MM.1S (cell line): ENCODE measurements at regions not wholly inside any gene's neighbourhood (a gene's known extent, or its start where the extent isn't known, plus 50 kb on each side); places are given as distances from the start of the nearest gene placed in this dataset.

ENCODE experiments used
- DNase-seq: peaks from one replicate; pipeline ENCODE4 v3.0.0-alpha.2; 2015
- H2AFZ ChIP-seq: fragments of 300-600 bp; sonication (generic); 2 replicates; pipeline ENCODE4 v1.6.0; 2016; ENCODE audit warnings: antibody characterized with exemption, low read length
- H3F3A ChIP-seq: fragments of 300-600 bp; sonication (generic); 2 replicates; pipeline ENCODE4 v1.6.1; 2016; ENCODE audit warnings: mild to moderate bottlenecking, antibody characterized with exemption, low read length, moderate library complexity, mixed read lengths; ENCODE audit not compliant: insufficient read depth
- H3K27ac ChIP-seq: fragments of 300-600 bp; sonication (generic); 2 replicates; pipeline ENCODE4 v1.5.1; 2016; ENCODE audit warnings: mild to moderate bottlenecking, low read length
- H3K27me3 ChIP-seq: fragments of 300-600 bp; sonication (generic); replicated peaks from 2 replicates; pipeline ENCODE4 v1.6.0; 2016; ENCODE audit warnings: low read length; ENCODE audit not compliant: insufficient read depth
- H3K36me3 ChIP-seq: fragments of 300-600 bp; sonication (generic); replicated peaks from 2 replicates; pipeline ENCODE4 v1.6.1; 2016; ENCODE audit warnings: mild to moderate bottlenecking, low read length, mixed read lengths; ENCODE audit not compliant: insufficient read depth
- H3K4me1 ChIP-seq: fragments of 300-600 bp; sonication (generic); 2 replicates; pipeline ENCODE4 v1.6.1; 2016; ENCODE audit warnings: low read length, mixed read lengths
- H3K4me2 ChIP-seq: fragments of 300-600 bp; sonication (generic); 2 replicates; pipeline ENCODE4 v1.6.0; 2016; ENCODE audit warnings: low read depth, low read length
- H3K4me3 ChIP-seq: fragments of 300-600 bp; sonication (generic); 2 replicates; pipeline ENCODE4 v1.5.1; 2016; ENCODE audit warnings: low read length, mixed read lengths
- H3K79me2 ChIP-seq: fragments of 300-600 bp; sonication (generic); 2 replicates; pipeline ENCODE4 v1.6.1; 2016; ENCODE audit warnings: mixed run types, low read length, mixed read lengths
- H3K9ac ChIP-seq: fragments of 300-600 bp; sonication (generic); 2 replicates; pipeline ENCODE4 v1.6.1; 2016; ENCODE audit warnings: low read length, mixed read lengths
- H3K9me2 ChIP-seq: fragments of 300-600 bp; sonication (generic); replicated peaks from 2 replicates; pipeline ENCODE4 v1.6.1; 2016; ENCODE audit warnings: mild to moderate bottlenecking, low read length, mixed read lengths; ENCODE audit not compliant: insufficient read depth
- H3K9me3 ChIP-seq: fragments of 300-600 bp; sonication (generic); replicated peaks from 2 replicates; pipeline ENCODE4 v1.6.1; 2016; ENCODE audit warnings: mild to moderate bottlenecking, low read length, mixed read lengths; ENCODE audit not compliant: insufficient read depth
- H4K20me1 ChIP-seq: fragments of 300-600 bp; sonication (generic); 2 replicates; pipeline ENCODE4 v1.6.1; 2016; ENCODE audit warnings: mild to moderate bottlenecking, low read length, moderate library complexity, mixed read lengths; ENCODE audit not compliant: insufficient read depth
- EZH2 ChIP-seq: fragments of 300-600 bp; sonication (generic); optimal IDR thresholded peaks from 2 replicates; pipeline ENCODE3; 2017; ENCODE audit warnings: low read depth, mild to moderate bottlenecking, antibody characterized with exemption, low read length, mixed read lengths
- EZH2phosphoT487 ChIP-seq: fragments of 300-600 bp; sonication (generic); IDR thresholded peaks from 2 replicates; pipeline ENCODE4 v1.6.1; 2018; ENCODE audit warnings: antibody characterized with exemption, low read length
- TF ChIP-seq, protein P1 (sequence below): fragments of 300-600 bp; sonication (generic); IDR thresholded peaks from 2 replicates; pipeline ENCODE4 v1.5.1; 2016; ENCODE audit warnings: antibody characterized with exemption, low read length, mixed read lengths

DNA sequence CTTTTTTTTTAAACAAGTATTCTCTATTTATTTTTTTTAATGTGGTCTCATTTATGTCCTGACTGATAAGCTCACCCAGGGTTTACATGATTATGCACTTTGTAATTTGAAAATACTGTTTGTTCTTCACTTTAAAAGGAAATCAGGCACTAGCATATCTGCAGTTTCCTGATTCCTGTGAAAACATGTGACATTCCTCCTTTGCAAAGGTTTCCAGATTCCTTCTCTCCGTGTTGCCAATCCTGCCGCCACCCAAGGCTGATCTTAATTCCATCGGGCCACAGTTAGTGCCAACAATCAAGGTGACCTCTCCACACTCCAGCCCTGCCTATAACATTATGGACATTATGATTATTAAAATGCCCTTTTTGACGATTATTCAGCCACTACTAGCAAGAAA lies 225.4 kb downstream of the PCDH7 start:
- H3K9ac ChIP-seq: no peak overlapping the region
- no peaks in the 10 kb centered on the region for H3K36me3 ChIP-seq
- H3K9me3 ChIP-seq: no peaks in the 10 kb centered on the region
- no peak overlapping the region for H3K4me3 ChIP-seq
- H3K9me2 ChIP-seq: no peaks in the 10 kb centered on the region
- no peaks in the 10 kb centered on the region for H4K20me1 ChIP-seq
- no peak for TF ChIP-seq EZH2
- TF ChIP-seq, protein P1, sequence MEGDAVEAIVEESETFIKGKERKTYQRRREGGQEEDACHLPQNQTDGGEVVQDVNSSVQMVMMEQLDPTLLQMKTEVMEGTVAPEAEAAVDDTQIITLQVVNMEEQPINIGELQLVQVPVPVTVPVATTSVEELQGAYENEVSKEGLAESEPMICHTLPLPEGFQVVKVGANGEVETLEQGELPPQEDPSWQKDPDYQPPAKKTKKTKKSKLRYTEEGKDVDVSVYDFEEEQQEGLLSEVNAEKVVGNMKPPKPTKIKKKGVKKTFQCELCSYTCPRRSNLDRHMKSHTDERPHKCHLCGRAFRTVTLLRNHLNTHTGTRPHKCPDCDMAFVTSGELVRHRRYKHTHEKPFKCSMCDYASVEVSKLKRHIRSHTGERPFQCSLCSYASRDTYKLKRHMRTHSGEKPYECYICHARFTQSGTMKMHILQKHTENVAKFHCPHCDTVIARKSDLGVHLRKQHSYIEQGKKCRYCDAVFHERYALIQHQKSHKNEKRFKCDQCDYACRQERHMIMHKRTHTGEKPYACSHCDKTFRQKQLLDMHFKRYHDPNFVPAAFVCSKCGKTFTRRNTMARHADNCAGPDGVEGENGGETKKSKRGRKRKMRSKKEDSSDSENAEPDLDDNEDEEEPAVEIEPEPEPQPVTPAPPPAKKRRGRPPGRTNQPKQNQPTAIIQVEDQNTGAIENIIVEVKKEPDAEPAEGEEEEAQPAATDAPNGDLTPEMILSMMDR: no peak
- TF ChIP-seq EZH2phosphoT487: no peak
- no peaks in the 10 kb centered on the region for H3K27me3 ChIP-seq
- DNase-seq: no peak
- no peak overlapping the region for H2AFZ ChIP-seq
- H3K4me2 ChIP-seq: no peak overlapping the region
- no peaks in the 10 kb centered on the region for H3K4me1 ChIP-seq
- no peak overlapping the region for H3K27ac ChIP-seq
- H3F3A ChIP-seq: no peaks in the 10 kb centered on the region
- H3K79me2 ChIP-seq: no peaks in the 10 kb centered on the region

DNA sequence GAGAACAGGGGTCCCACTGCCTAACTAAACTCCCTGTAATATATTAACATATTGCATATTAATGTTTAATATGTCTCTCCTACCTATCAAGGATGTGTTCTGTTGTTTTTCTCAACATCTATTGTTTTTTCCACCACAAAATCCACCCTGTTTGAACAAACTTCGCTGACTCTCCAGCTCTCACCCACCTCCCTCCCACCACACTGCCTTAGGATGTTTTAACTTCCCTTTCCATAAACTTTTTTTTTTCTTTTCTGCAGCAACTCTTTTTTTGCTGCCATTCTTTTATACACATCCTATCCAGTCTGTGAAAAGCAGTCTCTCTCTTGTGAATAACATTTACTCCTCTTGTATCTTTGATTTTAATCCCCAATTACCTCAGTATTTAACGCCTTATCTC lies 226.1 kb downstream of the PCDH7 start:
- no peaks in the 10 kb centered on the region for H3K9me3 ChIP-seq
- H3K27ac ChIP-seq: no peak overlapping the region
- H3K27me3 ChIP-seq: no peaks in the 10 kb centered on the region
- H3K79me2 ChIP-seq: no peaks in the 10 kb centered on the region
- no peak for DNase-seq
- TF ChIP-seq, protein P1: no peak
- no peak for TF ChIP-seq EZH2phosphoT487
- TF ChIP-seq EZH2: no peak
- no peaks in the 10 kb centered on the region for H3K4me1 ChIP-seq
- H2AFZ ChIP-seq: no peak overlapping the region
- H4K20me1 ChIP-seq: no peaks in the 10 kb centered on the region
- no peaks in the 10 kb centered on the region for H3K9me2 ChIP-seq
- no peak overlapping the region for H3K9ac ChIP-seq
- no peaks in the 10 kb centered on the region for H3K36me3 ChIP-seq
- no peak overlapping the region for H3K4me2 ChIP-seq
- no peak overlapping the region for H3K4me3 ChIP-seq
- H3F3A ChIP-seq: no peaks in the 10 kb centered on the region

DNA sequence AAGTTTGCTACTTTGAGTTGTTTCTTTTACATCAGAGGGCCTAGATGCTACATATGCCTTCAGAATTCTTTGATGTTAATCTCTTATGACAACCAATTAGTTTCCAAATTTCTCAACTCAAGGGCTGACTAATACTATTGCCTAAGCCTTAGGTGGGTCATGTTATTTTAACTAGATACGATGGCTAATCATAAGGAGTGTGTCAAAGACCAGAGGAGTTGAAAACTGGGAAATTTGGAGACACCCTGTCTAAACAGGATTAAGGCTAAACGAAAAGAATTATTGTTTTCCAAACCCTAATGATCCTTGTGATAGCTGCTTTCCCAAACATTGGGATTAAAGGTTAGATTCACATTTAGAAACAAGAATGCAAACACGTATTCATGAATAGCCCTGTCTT lies 228.5 kb downstream of the PCDH7 start:
- no peak overlapping the region for H2AFZ ChIP-seq
- no peak overlapping the region for H3K4me2 ChIP-seq
- no peak overlapping the region for H3K9ac ChIP-seq
- no peaks in the 10 kb centered on the region for H3K9me3 ChIP-seq
- no peak for DNase-seq
- no peaks in the 10 kb centered on the region for H3K79me2 ChIP-seq
- H3K4me3 ChIP-seq: no peak overlapping the region
- no peaks in the 10 kb centered on the region for H4K20me1 ChIP-seq
- TF ChIP-seq EZH2phosphoT487: no peak
- TF ChIP-seq, protein P1: no peak
- TF ChIP-seq EZH2: no peak
- H3F3A ChIP-seq: no peaks in the 10 kb centered on the region
- no peaks in the 10 kb centered on the region for H3K36me3 ChIP-seq
- no peaks in the 10 kb centered on the region for H3K27me3 ChIP-seq
- H3K27ac ChIP-seq: no peak overlapping the region
- no peaks in the 10 kb centered on the region for H3K9me2 ChIP-seq
- no peaks in the 10 kb centered on the region for H3K4me1 ChIP-seq
